ENCODE measurements at regions not wholly inside any gene's neighbourhood (a gene's known extent, or its start where the extent isn't known, plus 50 kb on each side); places are given as distances from the start of the nearest gene placed in this dataset.

DNA sequence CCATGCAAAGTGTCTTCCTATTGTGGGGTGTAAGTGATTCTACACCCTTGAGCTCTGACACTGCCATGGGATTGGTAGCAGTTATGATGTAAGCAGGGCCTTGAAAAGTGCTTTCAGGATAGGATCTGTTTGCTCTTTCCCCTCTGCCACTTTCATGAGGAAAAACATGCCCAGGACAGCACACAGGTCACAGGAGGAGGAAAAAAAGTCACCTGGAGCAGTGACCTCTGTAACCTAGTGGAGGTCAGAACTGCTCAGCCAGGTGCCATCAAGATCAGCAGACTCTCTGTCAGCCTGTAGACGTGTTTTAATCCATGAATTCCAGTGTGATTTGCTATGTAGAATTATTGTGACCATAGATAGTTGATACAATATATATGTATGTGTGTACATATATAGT is 92.7 kb upstream of the BMP2 start:
- CTCF ChIA-PET: no interaction called here
- no peak for DNase-seq (ENCODE audit: low read depth, low spot score)
- POLR2A ChIA-PET: no interaction called here
- H3K4me3 ChIP-seq (ENCODE audit: low read depth, low read length): no peak overlapping the region
- TF ChIP-seq, protein P1, sequence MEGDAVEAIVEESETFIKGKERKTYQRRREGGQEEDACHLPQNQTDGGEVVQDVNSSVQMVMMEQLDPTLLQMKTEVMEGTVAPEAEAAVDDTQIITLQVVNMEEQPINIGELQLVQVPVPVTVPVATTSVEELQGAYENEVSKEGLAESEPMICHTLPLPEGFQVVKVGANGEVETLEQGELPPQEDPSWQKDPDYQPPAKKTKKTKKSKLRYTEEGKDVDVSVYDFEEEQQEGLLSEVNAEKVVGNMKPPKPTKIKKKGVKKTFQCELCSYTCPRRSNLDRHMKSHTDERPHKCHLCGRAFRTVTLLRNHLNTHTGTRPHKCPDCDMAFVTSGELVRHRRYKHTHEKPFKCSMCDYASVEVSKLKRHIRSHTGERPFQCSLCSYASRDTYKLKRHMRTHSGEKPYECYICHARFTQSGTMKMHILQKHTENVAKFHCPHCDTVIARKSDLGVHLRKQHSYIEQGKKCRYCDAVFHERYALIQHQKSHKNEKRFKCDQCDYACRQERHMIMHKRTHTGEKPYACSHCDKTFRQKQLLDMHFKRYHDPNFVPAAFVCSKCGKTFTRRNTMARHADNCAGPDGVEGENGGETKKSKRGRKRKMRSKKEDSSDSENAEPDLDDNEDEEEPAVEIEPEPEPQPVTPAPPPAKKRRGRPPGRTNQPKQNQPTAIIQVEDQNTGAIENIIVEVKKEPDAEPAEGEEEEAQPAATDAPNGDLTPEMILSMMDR (IDR thresholded peaks at IDR 0.05; ENCODE audit: insufficient read depth, low read length, missing control alignments): no peak

DNA sequence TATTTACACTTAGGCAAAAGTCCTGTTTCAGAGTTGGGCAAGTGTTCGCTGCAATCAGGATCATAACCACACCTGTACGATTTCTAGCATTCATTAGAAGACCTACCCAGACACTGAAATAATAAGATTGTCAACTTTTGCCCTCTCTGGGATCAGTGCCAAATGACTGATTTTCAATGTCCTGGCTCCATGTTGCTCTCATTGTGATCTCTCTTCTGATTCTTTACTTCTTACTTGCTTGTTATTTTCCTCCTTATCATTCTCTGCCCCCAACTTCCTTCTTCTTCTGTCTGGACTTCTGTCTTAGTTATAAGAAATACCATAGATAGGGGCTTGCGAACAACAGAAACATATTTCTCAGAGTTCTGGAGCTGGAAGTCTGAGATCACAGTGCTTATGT is 94.4 kb upstream of the BMP2 start:
- no peak overlapping the region for H3K4me3 ChIP-seq (ENCODE audit: low read depth, low read length)
- POLR2A ChIA-PET: no interaction called here
- no peak for DNase-seq (ENCODE audit: low read depth, low spot score)
- CTCF ChIA-PET: no interaction called here
- TF ChIP-seq, protein P1 (IDR thresholded peaks at IDR 0.05; ENCODE audit: insufficient read depth, low read length, missing control alignments): no peak

DNA sequence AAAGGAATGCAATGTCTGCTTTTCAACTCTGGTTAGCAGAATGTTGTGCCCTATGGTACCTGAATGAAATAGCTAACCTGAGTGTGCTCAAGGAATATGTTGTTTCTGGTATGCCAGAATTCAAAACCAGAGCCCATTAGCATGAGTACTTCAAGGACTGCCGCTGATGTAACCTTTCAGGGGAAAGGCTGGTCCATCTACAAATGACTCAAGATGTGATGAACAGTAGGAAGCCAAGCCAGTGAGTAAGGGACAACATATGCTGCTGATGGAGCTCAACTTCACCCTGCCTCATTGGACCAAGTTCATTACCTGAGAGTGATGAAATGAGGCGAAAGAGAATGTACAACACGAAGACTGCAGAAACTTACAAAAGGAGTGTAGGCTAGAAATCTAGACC is 95.7 kb upstream of the BMP2 start:
- DNase-seq (ENCODE audit: low read depth, low spot score): no peak
- TF ChIP-seq, protein P1 (IDR thresholded peaks at IDR 0.05; ENCODE audit: insufficient read depth, low read length, missing control alignments): no peak
- no peak overlapping the region for H3K4me3 ChIP-seq (ENCODE audit: low read depth, low read length)
- ChIA-PET CTCF (no interaction called here), POLR2A (no interaction called here)

DNA sequence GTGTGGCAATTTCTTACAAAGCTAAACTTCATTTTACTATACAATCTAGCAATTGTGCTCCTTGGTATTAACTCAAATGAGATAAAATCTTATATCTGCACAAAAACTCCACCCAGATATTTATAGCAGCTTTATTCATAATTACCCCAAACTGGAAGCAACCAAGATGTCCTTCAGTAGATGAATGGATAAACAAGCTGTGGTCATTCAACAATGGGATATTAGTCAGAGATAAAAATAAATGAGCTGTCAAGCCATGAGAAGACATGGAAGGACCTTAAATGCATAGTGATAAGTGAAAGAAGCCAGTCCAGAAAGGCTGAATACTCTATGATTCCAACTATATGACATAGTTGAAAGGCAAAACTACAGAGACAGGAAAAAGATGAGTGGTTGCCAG is 98.9 kb upstream of the BMP2 start:
- CTCF ChIA-PET: no interaction called here
- TF ChIP-seq, protein P1 (IDR thresholded peaks at IDR 0.05; ENCODE audit: insufficient read depth, low read length, missing control alignments): no peak
- POLR2A ChIA-PET: no interaction called here
- DNase-seq (ENCODE audit: low read depth, low spot score): no peak
- no peak overlapping the region for H3K4me3 ChIP-seq (ENCODE audit: low read depth, low read length)

DNA sequence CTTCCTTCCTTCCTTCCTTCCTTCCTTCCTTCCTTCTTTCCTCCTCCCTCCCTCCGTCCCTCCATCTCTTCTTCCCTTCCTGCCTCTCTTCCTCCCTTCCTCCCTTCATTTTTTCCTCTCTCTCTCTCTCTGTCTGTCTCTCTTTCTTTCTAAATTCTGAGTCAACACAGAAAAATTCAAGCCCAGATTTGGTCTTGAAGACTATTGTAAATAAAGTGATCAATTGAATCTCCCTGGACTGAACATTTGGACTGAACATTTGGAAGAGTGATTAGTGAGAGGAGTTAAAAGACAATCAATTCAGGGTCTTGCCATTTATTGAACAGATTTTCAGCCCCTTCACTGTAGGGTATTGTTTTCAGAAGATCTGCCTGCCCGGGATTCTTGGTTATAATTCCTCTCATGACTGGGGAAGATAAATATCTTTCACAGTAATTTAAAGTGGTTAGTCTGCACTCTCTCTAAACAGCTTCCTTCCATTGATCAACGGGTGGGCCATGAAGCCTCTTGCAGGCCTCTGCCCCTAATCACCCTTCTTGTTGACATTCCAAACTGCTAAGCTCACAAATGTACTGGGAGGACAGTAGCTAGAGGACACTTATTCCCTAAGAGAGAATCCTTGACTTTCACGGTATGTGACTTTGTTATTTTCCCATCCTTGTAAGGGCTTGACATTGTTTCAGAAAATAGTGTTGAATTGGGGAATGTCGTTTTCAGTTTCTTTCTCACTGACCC is 101.7 kb upstream of the BMP2 start:
- no peak overlapping the region for H3K4me3 ChIP-seq (ENCODE audit: low read depth, low read length)
- CTCF ChIA-PET: no interaction called here
- TF ChIP-seq, protein P1 (IDR thresholded peaks at IDR 0.05; ENCODE audit: insufficient read depth, low read length, missing control alignments): no peak
- DNase-seq (ENCODE audit: low read depth, low spot score): no peak
- POLR2A ChIA-PET: no interaction called here

DNA sequence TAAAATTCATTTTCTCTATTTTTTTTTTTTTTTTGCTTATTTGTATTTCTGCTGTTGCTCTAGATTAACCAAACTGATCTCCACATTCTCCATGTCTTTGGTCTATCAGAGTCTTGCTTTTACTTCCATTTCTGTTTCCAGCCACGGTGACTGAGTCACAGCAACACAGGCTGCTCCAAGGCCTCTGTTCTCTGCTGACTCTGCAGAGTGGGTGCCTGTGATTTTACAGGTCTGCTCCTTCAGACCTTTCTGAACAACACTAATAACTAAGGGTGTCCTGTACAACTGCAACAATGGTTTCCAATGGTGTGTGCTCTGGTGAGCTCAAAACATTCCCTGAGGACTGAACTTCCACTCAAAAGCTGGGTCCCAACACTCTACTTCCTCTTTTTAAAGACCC is 102.3 kb upstream of the BMP2 start:
- ChIA-PET CTCF (no interaction called here), POLR2A (no interaction called here)
- DNase-seq (ENCODE audit: low read depth, low spot score): no peak
- H3K4me3 ChIP-seq (ENCODE audit: low read depth, low read length): no peak overlapping the region
- TF ChIP-seq, protein P1 (IDR thresholded peaks at IDR 0.05; ENCODE audit: insufficient read depth, low read length, missing control alignments): no peak

All from AG04449 (cell line).